Erythroblast (primary cell): ENCODE measurements at regions not wholly inside any gene's neighbourhood (a gene's known extent, or its start where the extent isn't known, plus 50 kb on each side); places are given as distances from the start of the nearest gene placed in this dataset.

Source experiments
- GATA1 ChIP-seq: IDR thresholded peaks from 2 replicates; pipeline ENCODE4 v1.6.1; 2011; ENCODE audit warnings: low read depth, mild to moderate bottlenecking, control low read depth, low read length, moderate library complexity
- POLR2A ChIP-seq: IDR thresholded peaks from 2 replicates; pipeline ENCODE4 v1.6.1; 2011; ENCODE audit warnings: mild to moderate bottlenecking, low read length

- TF ChIP-seq POLR2A (no peak), GATA1 (no peak)
Measured at GRCh38 chr15:95350908-95351307, 979.6 kb upstream of the NR2F2 start.
